K562 (cell line): ENCODE measurements at regions not wholly inside any gene's neighbourhood (a gene's known extent, or its start where the extent isn't known, plus 50 kb on each side); places are given as distances from the start of the nearest gene placed in this dataset.

Experiments
- ATAC-seq: fragments of 200-7000 bp; cut with Tn5 transposase; 3 replicates; pipeline ENCODE4 v1.9.1; 2020; ENCODE audit warnings: moderate library complexity
- BruUV-seq: library from RNA; stranded (reverse); fragments of 400-500 nt; replicated peaks from 2 replicates; lab custom pipeline; 2021; lab: Mats Ljungman, UMichigan
- CTCF ChIA-PET: fragments of 300-600 bp; formaldehyde crosslinking; extraction: SDS; loops from one replicate; lab custom pipeline; 2021; ENCODE audit warnings: low intra/inter-chr PET ratio; lab: Yijun Ruan, JAX
- POLR2A ChIA-PET: fragments of 300-600, 350-650 bp; sonication (Branson Sonifier 250); formaldehyde crosslinking; extraction: SDS; loops from one replicate; lab custom pipeline; 2021; ENCODE audit warnings: antibody characterized with exemption, inconsistent platforms; lab: Yijun Ruan, JAX
- DNase-seq, 4 experiments: peaks; one replicate each; pipeline versions ENCODE4 v3.0.0 to v3.0.0-alpha.2; 2011 to 2018; ENCODE audit warnings: low spot score in 3 of 4, mixed read lengths in 3 of 4; ENCODE audit errors: extremely low read depth in 1 of 4
- FAIRE-seq: peaks from 2 replicates; lab custom pipeline; 2011; peaks lifted over from hg19 to GRCh38; lab: Jason Lieb, UNC
- H2AFZ ChIP-seq: 2 replicates; pipeline ENCODE4 v1.6.0; 2011; ENCODE audit warnings: low read depth, low read length, control low read depth, inconsistent platforms
- H3K27ac ChIP-seq: fragments of 200-600 bp; 3 replicates; pipeline ENCODE4 v1.8.0; 2011; ENCODE audit warnings: low read depth, mild to moderate bottlenecking, control low read depth, inconsistent platforms, low read length, moderate library complexity, mixed read lengths; ENCODE audit errors: extremely low read depth
- H3K27me3 ChIP-seq, 2 experiments: fragments of 300-600 bp in 1 of 2; 2 replicates in 1 of 2; 3 replicates in 1 of 2; pipeline versions ENCODE4 v1.6.0 to v1.8.0; 2011; ENCODE audit warnings: inconsistent platforms in 2 of 2, low read length in 2 of 2, mild to moderate bottlenecking in 1 of 2, mixed read lengths in 1 of 2, moderate library complexity in 1 of 2; ENCODE audit not compliant: control insufficient read depth in 2 of 2, insufficient read depth in 2 of 2
- H3K36me3 ChIP-seq: fragments of 300-600 bp; 3 replicates; pipeline ENCODE4 v1.8.0; 2011; ENCODE audit warnings: mild to moderate bottlenecking, low read length, inconsistent platforms; ENCODE audit not compliant: control insufficient read depth, insufficient read depth
- H3K4me1 ChIP-seq, 2 experiments: fragments of 200-600 bp in 1 of 2; replicated peaks in 1 of 2; 2 replicates in 1 of 2; 3 replicates in 1 of 2; pipeline versions ENCODE4 v1.5.1 to v1.8.0; 2011; ENCODE audit warnings: inconsistent platforms in 2 of 2, low read length in 2 of 2, mild to moderate bottlenecking in 1 of 2, mixed read lengths in 1 of 2, moderate library complexity in 1 of 2; ENCODE audit not compliant: control insufficient read depth in 2 of 2, insufficient read depth in 2 of 2
- H3K4me2 ChIP-seq: 2 replicates; pipeline ENCODE4 v1.6.1; 2011; ENCODE audit warnings: low read length, control low read depth, inconsistent platforms, mixed read lengths; ENCODE audit not compliant: insufficient read depth
- H3K4me3 ChIP-seq: fragments of 200-600 bp; sonication (generic), shearing (Covaris generic); 2 replicates; pipeline ENCODE4 v1.5.1; 2016; ENCODE audit warnings: control low read depth, inconsistent platforms
- H3K79me2 ChIP-seq: fragments of 200-600 bp; 3 replicates; pipeline ENCODE4 v1.8.0; 2011; ENCODE audit warnings: low read length, inconsistent platforms; ENCODE audit not compliant: control insufficient read depth, insufficient read depth
- H3K9ac ChIP-seq, 2 experiments: 2 replicates each; pipeline versions ENCODE4 v1.6.0 to v1.6.1; 2011; ENCODE audit warnings: low read depth in 2 of 2, low read length in 2 of 2, control low read depth in 1 of 2, inconsistent platforms in 1 of 2, mild to moderate bottlenecking in 1 of 2, mixed read lengths in 1 of 2; ENCODE audit not compliant: insufficient read depth in 1 of 2
- H3K9me1 ChIP-seq: one replicate; pipeline ENCODE4 v1.6.0; 2011; ENCODE audit warnings: inconsistent platforms, mild to moderate bottlenecking, low read length, moderate library complexity; ENCODE audit not compliant: control insufficient read depth, insufficient read depth
- H3K9me3 ChIP-seq: replicated peaks from 2 replicates; pipeline ENCODE4 v1.5.1; 2011; ENCODE audit warnings: low read depth, low read length, inconsistent platforms; ENCODE audit not compliant: control insufficient read depth, insufficient read depth
- H4K20me1 ChIP-seq: replicated peaks from 2 replicates; pipeline ENCODE4 v1.6.1; 2011; ENCODE audit warnings: low read length, inconsistent platforms, mixed read lengths; ENCODE audit not compliant: control insufficient read depth, insufficient read depth
- E2F3 ChIP-seq: fragments of 250-450 bp; sonication (Bioruptor Pico); IDR thresholded peaks from 2 replicates; pipeline ENCODE4 v1.4.0; 2020; ENCODE audit warnings: mild to moderate bottlenecking
- FOXJ3 ChIP-seq: sonication (generic); formaldehyde crosslinking; IDR thresholded peaks from 2 replicates; pipeline ENCODE4 v1.4.0; 2020; ENCODE audit warnings: mild to moderate bottlenecking, missing genetic modification reagents
- GTF2A2 ChIP-seq: IDR thresholded peaks from 2 replicates; pipeline ENCODE4 v1.6.1; 2016; ENCODE audit warnings: mild to moderate bottlenecking, missing genetic modification characterization, missing compliant biosample characterization
- POLR2A ChIP-seq: fragments of 450-650 bp; conservative IDR thresholded peaks from 2 replicates; pipeline ENCODE4 v1.6.1; 2016
- PTBP1 ChIP-seq: fragments of 200-400 bp; formaldehyde crosslinking; IDR thresholded peaks from 2 replicates; pipeline ENCODE4 v1.6.1; 2017; ENCODE audit warnings: low read depth, low read length
- RREB1 ChIP-seq: fragments of 250-450 bp; sonication (Bioruptor Pico); IDR thresholded peaks from 2 replicates; pipeline ENCODE4 v1.4.0; 2020
- SMARCB1 ChIP-seq: IDR thresholded peaks from 2 replicates; pipeline ENCODE4 v1.6.1; 2011; ENCODE audit warnings: improper control_type of control experiment, low read depth; ENCODE audit not compliant: insufficient read length
- SNAPC5 ChIP-seq: fragments of 250-450 bp; sonication (Bioruptor Pico); IDR thresholded peaks from 2 replicates; pipeline ENCODE4 v1.8.0; 2021; ENCODE audit warnings: moderate library complexity, mild to moderate bottlenecking, inconsistent platforms
- THAP12 ChIP-seq: fragments of 250-450 bp; sonication (Bioruptor Pico); IDR thresholded peaks from 2 replicates; pipeline ENCODE4 v1.9.0; 2021; ENCODE audit warnings: mild to moderate bottlenecking, inconsistent platforms
- THRAP3 ChIP-seq: fragments of 450-650 bp; IDR thresholded peaks from 2 replicates; pipeline ENCODE4 v1.6.1; 2016; ENCODE audit warnings: mild to moderate bottlenecking, inconsistent platforms, borderline replicate concordance
- ZNF146 ChIP-seq: IDR thresholded peaks from one replicate; pipeline ENCODE4 v1.6.1; 2018; ENCODE audit warnings: missing compliant biosample characterization; ENCODE audit not compliant: unreplicated experiment
- ZNF224 ChIP-seq: sonication (generic); formaldehyde crosslinking; IDR thresholded peaks from 2 replicates; pipeline ENCODE4 v1.8.0; 2022; ENCODE audit warnings: mild to moderate bottlenecking, missing genetic modification reagents
- ZNF764 ChIP-seq: fragments of 250-450 bp; sonication (Bioruptor Pico); IDR thresholded peaks from 2 replicates; pipeline ENCODE4 v1.4.0; 2020; ENCODE audit warnings: low read depth, mild to moderate bottlenecking, moderate library complexity
- WGBS: fragments of 100-300 bp; shearing (Covaris generic); methylation state at CpG from one replicate; pipeline ENCODE4 v1.1.6; 2016; ENCODE audit warnings: low coverage, mixed read lengths; ENCODE audit not compliant: insufficient coverage; ENCODE audit errors: missing lambda C conversion rate; 5-methylcytosine and 5-hydroxymethylcytosine counted together
- in situ Hi-C: fragments of 300-500 bp; cut with MboI; formaldehyde crosslinking; loops from 4 replicates; pipeline ENCODE4 v1.15.0; 2018; ENCODE audit warnings: inconsistent platforms, mixed read lengths
- intact Hi-C: fragments of 100-400 bp; cut with micrococcal nuclease; formaldehyde crosslinking; loops from 2 replicates; pipeline ENCODE4 v1.14.2; 2022

- TF ChIP-seq RREB1 (CRISPR knock-in tag): no peak
- no peak for TF ChIP-seq ZNF764 (CRISPR knock-in tag)
- no peak for TF ChIP-seq POLR2A
- TF ChIP-seq SMARCB1: no peak
Observed at GRCh38 chr11:109838026-109838425, 255.2 kb upstream of the ZC3H12C start (continued).

- no peaks in the 10 kb centered on the region for H4K20me1 ChIP-seq
- H2AFZ ChIP-seq: no peak overlapping the region
- POLR2A ChIA-PET: no interaction called here
- BruUV-seq: no TSS peak
- no peak overlapping the region for H3K4me2 ChIP-seq
- H3K36me3 ChIP-seq: no peaks in the 10 kb centered on the region
- ATAC-seq (no peak), FAIRE-seq (no peak), DNase-seq (no peak)
- H3K27ac ChIP-seq: no peak overlapping the region
- CTCF ChIA-PET: no interaction called here
- no peaks in the 10 kb centered on the region; a peak in 1 of 5 replicates for H3K4me1 ChIP-seq
- 14% methylated on average over 1 of the region's 1 CpG for WGBS
- no peaks in the 10 kb centered on the region for H3K79me2 ChIP-seq
- H3K9me3 ChIP-seq: no peaks in the 10 kb centered on the region
- no peaks in the 10 kb centered on the region for H3K9me1 ChIP-seq
- H3K9ac ChIP-seq: no peak overlapping the region
- no peaks in the 10 kb centered on the region for H3K27me3 ChIP-seq
- no peak overlapping the region for H3K4me3 ChIP-seq
- in situ Hi-C loops: no loop called here
- intact Hi-C loops: no loop called here
- TF ChIP-seq SNAPC5 (CRISPR knock-in tag) (no peak), FOXJ3 (CRISPR knock-in tag) (no peak), ZNF224 (CRISPR knock-in tag) (no peak), THRAP3 (no peak), ZNF146 (CRISPR knock-in tag) (no peak), GTF2A2 (tag) (no peak), PTBP1 (no peak), E2F3 (CRISPR knock-in tag) (no peak), THAP12 (CRISPR knock-in tag) (no peak)
Observed at GRCh38 chr11:109845437-109845836, 247.8 kb upstream of the ZC3H12C start.
